ENCODE measurements at regions not wholly inside any gene's neighbourhood (a gene's known extent, or its start where the extent isn't known, plus 50 kb on each side); places are given as distances from the start of the nearest gene placed in this dataset.

DNA sequence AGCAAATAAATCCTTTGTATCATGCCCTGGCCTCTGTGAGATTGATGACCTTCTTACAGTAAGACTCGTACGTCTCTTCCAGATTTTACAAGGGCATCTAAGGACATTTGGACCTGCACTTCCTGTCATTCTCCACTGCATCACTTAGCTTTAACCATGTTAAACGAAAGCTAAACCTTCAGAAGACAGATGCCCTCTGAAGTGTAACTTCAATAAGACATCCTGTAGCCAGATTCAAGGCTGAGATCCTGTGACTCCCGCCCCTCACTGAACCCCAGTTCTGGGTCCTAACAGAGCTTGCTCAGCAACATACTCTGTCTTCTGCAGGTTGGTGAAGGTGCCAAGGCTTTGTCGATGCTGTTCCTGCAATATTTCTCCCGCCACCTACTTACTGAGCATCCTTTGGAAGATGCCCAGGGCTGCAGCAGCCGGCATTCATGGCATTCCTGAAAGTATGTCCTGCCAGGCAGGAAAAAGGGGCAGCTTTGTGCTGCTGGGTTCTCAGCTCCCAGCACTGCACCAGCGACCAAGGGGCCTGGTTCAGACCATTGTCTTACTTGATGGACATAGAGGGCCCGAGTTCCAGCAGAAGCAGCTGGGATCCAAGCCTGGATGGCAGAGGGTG, 131.1 kb downstream of the AXIN2 start:
- no peak for DNase-seq (ENCODE audit: low read depth)
- no peak overlapping the region for H3K4me3 ChIP-seq (ENCODE audit: low read length)
- TF ChIP-seq, protein P1, sequence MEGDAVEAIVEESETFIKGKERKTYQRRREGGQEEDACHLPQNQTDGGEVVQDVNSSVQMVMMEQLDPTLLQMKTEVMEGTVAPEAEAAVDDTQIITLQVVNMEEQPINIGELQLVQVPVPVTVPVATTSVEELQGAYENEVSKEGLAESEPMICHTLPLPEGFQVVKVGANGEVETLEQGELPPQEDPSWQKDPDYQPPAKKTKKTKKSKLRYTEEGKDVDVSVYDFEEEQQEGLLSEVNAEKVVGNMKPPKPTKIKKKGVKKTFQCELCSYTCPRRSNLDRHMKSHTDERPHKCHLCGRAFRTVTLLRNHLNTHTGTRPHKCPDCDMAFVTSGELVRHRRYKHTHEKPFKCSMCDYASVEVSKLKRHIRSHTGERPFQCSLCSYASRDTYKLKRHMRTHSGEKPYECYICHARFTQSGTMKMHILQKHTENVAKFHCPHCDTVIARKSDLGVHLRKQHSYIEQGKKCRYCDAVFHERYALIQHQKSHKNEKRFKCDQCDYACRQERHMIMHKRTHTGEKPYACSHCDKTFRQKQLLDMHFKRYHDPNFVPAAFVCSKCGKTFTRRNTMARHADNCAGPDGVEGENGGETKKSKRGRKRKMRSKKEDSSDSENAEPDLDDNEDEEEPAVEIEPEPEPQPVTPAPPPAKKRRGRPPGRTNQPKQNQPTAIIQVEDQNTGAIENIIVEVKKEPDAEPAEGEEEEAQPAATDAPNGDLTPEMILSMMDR (conservative IDR thresholded peaks at IDR 0.05; ENCODE audit: low read length): no peak

DNA sequence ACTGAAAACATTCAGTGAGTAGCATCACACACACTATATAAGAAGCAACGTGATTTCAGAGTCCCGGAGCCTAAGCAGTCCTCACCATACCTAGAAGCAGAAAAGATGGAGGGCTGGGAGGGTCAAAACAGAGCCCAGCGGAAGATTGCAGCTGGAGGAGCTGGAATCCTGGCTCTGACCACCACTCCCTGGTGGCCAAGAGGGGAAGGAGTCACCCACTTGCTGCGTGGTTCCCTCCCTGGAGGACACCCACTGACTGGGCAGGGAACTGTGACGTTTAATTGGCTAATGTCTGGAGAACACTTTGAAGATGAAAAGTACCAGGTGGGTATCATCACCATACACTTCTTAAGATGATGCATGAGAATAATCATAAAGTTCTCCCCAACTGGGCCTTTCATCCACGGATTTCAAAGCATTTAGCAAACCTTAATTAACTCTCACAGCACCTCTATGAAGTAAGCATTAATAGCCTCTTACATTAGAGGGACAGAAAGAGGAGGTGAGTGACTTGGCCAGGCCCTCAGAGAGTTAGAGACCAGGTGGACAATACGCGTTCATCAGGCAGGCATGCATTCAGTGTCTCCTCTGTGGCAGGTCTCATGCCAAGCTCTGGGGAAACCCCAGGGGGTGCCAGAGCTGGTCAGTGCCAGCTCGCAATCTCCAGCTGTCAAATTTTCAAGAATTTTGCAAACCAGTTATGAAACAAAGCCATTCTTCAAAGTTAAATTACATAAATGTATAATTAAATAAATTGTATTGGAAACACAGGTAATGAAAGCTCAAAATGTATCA, 137.9 kb downstream of the AXIN2 start:
- DNase-seq (ENCODE audit: low read depth): no peak
- H3K4me3 ChIP-seq (ENCODE audit: low read length): no peak overlapping the region
- TF ChIP-seq, protein P1 (conservative IDR thresholded peaks at IDR 0.05; ENCODE audit: low read length): no peak

DNA sequence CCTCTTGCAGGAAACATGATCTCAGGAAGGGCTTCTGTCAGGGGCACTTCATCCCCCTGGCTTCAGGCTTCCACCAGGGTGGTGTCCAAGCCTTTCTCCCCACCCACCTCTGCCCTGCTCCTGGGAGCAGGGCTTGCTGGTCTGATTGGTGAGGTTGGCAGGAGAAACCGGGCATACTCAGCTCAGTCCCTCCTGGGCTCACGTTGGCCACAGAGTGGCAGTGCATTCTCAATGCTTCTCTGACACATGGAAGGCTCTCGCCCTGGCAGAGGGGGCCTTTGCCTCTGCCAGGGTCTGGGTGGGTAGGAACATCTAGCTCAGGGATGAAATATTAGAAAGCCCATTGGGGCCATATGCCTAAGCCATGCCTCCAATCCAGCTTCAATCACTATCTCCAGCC, 142.8 kb downstream of the AXIN2 start:
- DNase-seq (ENCODE audit: low read depth): no peak
- TF ChIP-seq, protein P1 (conservative IDR thresholded peaks at IDR 0.05; ENCODE audit: low read length): 0 out of 2 replicates have a peak, but pooled peaks have one; percentile 6

DNA sequence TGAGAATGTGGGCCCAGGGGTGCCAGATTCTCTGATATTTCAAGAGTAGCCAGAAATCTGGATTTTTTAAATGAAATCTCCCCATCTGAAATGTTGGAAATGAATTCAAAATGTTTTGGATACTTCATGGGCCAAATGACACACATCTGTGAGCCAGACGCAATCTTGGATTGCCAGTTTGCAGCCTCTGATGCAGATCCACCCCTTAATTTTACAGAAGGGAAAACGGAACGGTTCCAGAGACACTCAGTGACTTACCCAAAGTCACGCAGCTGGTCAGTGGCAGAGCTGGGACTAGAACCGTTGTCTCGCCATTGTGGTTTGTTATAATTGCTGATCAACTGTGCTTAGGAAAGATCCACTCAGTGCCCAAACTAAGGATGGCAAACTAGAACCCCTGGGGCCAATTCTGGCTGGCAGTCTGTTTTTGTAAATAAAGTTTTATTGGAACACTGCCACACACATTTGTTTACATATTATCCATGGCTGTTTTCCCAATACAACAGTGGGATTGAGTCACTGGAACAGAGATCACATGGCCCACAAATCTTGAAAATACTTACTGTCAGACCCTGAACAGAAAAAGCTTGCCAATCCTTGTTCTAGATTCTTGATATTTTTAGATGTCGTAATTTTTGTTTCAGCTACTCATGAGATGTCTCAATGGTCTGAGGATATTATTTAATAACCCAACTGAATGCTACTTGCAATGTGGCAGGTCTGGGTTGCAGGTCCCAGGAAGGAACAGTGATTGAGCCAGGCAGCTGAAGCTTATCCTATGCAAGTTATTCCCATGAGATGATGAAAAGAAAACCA, 143.8 kb downstream of the AXIN2 start:
- H3K4me3 ChIP-seq (ENCODE audit: low read length): no peak overlapping the region
- TF ChIP-seq, protein P1 (conservative IDR thresholded peaks at IDR 0.05; ENCODE audit: low read length): no peak
- DNase-seq (ENCODE audit: low read depth): peak; percentile 90

More for the DNA sequence above, 142.8 kb downstream of the AXIN2 start:
- no peak overlapping the region for H3K4me3 ChIP-seq (ENCODE audit: low read length)

DNA sequence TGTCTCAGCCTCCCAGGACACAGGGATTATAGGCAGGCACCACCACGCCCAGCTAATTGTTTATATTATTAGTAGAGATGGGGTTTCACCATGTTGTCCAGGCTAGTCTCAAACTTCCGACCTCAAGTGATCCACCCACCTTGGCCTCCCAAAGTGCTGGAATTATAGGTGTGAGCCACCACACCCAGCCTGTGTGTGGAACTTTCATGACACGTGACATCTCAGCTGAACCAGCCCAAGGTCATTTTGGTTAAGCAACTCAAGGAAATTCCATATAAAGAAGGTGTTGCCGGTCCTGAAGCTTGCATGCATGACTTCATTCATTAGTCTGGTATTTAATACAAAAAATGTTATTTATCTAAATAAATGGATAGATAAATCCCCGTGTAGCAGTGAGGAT, 145.5 kb downstream of the AXIN2 start:
- no peak for DNase-seq (ENCODE audit: low read depth)
- H3K4me3 ChIP-seq (ENCODE audit: low read length): no peak overlapping the region
- TF ChIP-seq, protein P1 (conservative IDR thresholded peaks at IDR 0.05; ENCODE audit: low read length): no peak

DNA sequence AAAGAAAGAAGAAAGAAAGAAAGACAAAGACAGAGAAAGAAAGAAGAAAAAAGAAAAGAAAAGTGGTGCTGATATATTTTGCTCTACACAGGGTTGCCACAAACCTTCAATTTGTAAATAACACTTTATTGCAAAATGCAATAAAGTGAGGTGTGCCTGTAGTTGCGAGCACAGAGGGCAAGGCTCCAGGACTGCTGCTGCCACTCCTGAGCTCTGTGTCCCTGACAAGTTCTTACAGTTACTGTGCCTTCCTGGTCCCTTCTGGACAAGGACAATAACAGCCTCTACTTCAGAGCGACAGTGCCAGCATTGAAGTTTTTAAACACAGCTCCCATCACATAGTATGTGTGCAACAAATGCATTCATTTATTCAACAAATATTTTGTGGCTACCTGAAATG, 148.1 kb downstream of the AXIN2 start:
- TF ChIP-seq, protein P1 (conservative IDR thresholded peaks at IDR 0.05; ENCODE audit: low read length): no peak

More for the DNA sequence above, 148.1 kb downstream of the AXIN2 start:
- DNase-seq (ENCODE audit: low read depth): no peak
- H3K4me3 ChIP-seq (ENCODE audit: low read length): no peak overlapping the region
